T-helper 2 cell treated with Interferon-gamma antibody and Interleukin-4, amounts not matched to agents 5 μg/mL and 100 μg/mL, for 36 hours (primary cell): ENCODE measurements at regions not wholly inside any gene's neighbourhood (a gene's known extent, or its start where the extent isn't known, plus 50 kb on each side); places are given as distances from the start of the nearest gene placed in this dataset.

Experiments
- DNase-seq: peaks from one replicate; pipeline ENCODE4 v3.0.0; 2021; ENCODE audit warnings: low spot score
- H3K27ac Mint-ChIP-seq: one replicate; pipeline ENCODE4 v1.8.0; 2021; ENCODE audit warnings: mild to moderate bottlenecking, mixed read lengths
- H3K27me3 Mint-ChIP-seq: one replicate; pipeline ENCODE4 v1.8.0; 2021; ENCODE audit warnings: low read depth, mixed read lengths
- H3K36me3 Mint-ChIP-seq: one replicate; pipeline ENCODE4 v1.8.0; 2021; ENCODE audit warnings: low read depth, mixed read lengths
- H3K4me1 Mint-ChIP-seq: one replicate; pipeline ENCODE4 v1.8.0; 2021; ENCODE audit warnings: low read depth, mixed read lengths
- H3K4me3 Mint-ChIP-seq: one replicate; pipeline ENCODE4 v1.8.0; 2022; ENCODE audit warnings: mild to moderate bottlenecking, moderate library complexity, mixed read lengths
- H3K9me3 Mint-ChIP-seq: one replicate; pipeline ENCODE4 v1.8.0; 2021; ENCODE audit warnings: mixed read lengths

DNA sequence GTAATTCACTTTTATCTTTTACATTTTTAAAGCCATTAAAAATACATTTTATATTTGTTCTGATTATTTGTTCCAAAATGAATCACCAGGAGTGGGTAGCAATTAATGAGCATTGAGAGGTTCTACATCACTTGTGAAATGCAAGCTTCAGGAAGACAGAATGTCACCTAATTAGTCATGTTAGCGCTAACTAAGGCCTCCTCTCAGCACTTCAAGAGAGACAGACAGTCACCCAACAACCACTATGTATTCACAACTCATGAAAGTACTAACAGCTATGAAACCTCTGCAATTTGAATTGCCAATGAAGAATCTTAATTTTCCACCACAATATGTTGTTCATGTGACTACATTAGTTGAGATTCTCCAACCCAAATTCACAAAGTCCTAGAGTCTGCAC, 611.0 kb downstream of the KCNJ3 start:
- no peaks in the 10 kb centered on the region for H3K36me3 Mint-ChIP-seq
- no peaks in the 10 kb centered on the region for H3K9me3 Mint-ChIP-seq
- no peak overlapping the region for H3K4me3 Mint-ChIP-seq
- DNase-seq, result no peak
- no peak overlapping the region for H3K27ac Mint-ChIP-seq
- H3K27me3 Mint-ChIP-seq, result no peaks in the 10 kb centered on the region
- no peaks in the 10 kb centered on the region for H3K4me1 Mint-ChIP-seq

DNA sequence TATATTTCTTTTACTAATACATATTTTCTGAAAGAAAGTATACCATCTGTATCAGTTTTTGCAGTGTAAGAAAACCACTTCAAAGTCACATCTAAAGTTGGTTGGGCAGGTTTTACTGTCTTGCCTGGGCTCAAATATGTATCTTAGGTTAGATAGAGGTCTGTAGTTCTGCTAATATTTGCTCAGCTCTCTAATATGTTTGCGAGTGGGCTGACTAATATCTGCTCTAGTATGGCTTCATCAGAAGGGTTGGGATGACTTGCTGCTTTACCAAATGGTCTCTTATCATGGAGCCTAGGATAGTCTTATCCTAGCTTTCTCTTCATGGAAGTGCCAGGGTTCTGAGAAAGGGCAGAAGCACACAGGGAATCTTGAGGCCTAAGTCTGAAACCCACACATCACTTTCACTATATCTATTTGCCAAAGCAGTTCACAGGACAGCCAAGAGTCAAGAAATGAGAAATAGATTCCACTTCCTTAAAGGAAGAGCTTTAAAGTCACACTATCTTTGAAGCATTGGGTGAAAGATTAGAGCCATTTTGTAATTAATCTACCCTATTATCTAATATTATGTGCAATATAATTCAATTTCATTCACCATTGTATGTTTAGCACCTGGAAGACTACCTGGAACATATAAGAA, 610.0 kb downstream of the KCNJ3 start:
- H3K4me1 Mint-ChIP-seq, result no peaks in the 10 kb centered on the region
- no peak overlapping the region for H3K27ac Mint-ChIP-seq

DNA sequence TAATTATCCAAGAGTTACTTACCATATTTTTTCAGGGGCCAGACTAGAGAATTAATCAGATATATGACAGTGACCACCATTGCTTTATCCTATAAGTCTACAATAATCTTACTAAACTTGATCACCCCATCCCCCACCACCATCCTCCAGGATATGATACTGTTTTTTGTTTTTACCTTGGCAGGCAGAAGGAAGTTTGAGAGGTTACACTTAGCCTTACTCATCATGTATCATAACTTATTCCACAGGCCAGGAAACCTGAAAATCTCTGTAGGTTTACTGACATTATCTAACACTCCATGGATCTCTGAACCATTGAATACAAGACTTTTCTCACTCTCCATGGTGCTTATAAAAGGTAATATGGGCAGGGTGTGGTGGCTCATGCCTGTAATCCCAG, 602.7 kb downstream of the KCNJ3 start:
- Mint-ChIP-seq H3K4me1 (no peaks in the 10 kb centered on the region), H3K27ac (no peak overlapping the region), H3K27me3 (no peaks in the 10 kb centered on the region), H3K36me3 (no peaks in the 10 kb centered on the region), H3K4me3 (no peak overlapping the region), H3K9me3 (no peaks in the 10 kb centered on the region)
- no peak for DNase-seq

More for the DNA sequence above, 610.0 kb downstream of the KCNJ3 start:
- no peak for DNase-seq
- Mint-ChIP-seq H3K4me3 (no peak overlapping the region), H3K27me3 (no peaks in the 10 kb centered on the region), H3K36me3 (no peaks in the 10 kb centered on the region), H3K9me3 (no peaks in the 10 kb centered on the region)

DNA sequence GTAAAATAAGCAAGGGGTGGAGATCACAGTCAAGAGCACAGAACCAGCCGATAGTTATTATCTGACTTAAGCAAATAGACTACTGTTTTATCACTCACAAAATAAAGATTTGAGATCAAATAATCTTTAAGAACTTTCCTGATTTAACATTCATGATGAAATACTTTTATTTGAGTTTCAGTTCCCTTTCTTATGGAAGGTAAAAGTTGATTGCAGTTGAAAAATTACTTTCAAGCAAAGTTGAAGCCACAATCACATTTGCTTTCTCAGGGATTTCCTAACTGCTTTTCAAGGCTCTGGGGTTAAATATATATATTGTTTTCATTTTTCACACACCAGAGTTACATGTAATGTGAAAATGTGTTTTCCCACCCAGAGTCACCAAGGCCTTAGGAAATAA, 599.5 kb downstream of the KCNJ3 start:
- DNase-seq, result no peak
- H3K9me3 Mint-ChIP-seq, result no peaks in the 10 kb centered on the region
- H3K4me1 Mint-ChIP-seq, result no peaks in the 10 kb centered on the region
- H3K36me3 Mint-ChIP-seq, result no peaks in the 10 kb centered on the region
- no peaks in the 10 kb centered on the region for H3K27me3 Mint-ChIP-seq
- no peak overlapping the region for H3K27ac Mint-ChIP-seq
- no peak overlapping the region for H3K4me3 Mint-ChIP-seq

DNA sequence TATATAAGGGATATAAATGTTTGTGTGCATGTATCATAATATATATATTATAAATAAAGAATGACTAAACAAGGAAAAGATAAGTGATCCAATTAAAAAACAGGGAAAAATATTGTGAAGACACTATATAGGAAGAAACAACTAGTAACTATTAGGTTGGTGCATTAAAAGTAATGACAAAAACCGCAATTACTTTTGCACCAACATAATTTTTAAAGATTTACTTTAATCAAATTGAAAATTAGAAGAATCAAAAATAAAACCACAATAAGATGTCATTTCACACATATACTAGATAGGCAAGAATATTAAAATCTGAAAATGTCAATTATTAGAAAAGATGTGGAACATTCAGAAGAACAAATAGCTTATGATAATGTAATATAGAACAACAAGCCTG, 595.9 kb downstream of the KCNJ3 start:
- Mint-ChIP-seq H3K4me3 (no peak overlapping the region), H3K36me3 (no peaks in the 10 kb centered on the region), H3K27me3 (no peaks in the 10 kb centered on the region), H3K9me3 (no peaks in the 10 kb centered on the region), H3K4me1 (no peaks in the 10 kb centered on the region), H3K27ac (no peak overlapping the region)
- no peak for DNase-seq

DNA sequence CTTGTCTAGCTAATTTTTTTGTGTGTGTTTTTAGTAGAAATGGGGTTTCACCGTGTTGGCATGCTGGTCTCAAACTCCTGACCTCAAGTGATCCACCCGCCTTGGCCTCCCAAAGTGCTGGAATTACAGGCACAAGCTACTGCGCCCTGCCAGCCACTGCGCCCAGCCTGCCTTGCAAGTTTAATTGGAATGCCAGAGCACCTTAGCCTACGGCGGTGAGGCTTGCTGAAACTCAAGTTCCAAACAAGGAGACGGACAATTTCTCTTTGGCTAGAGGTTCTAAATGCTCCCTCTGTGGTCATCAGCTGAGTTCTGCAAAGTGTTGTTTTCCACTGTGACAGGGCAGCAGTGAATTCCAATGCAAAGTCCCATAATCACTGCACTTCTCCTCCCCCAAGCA, 583.4 kb downstream of the KCNJ3 start:
- H3K27me3 Mint-ChIP-seq, result no peaks in the 10 kb centered on the region
- H3K36me3 Mint-ChIP-seq, result no peaks in the 10 kb centered on the region
- H3K9me3 Mint-ChIP-seq, result no peaks in the 10 kb centered on the region
- H3K4me1 Mint-ChIP-seq, result no peaks in the 10 kb centered on the region
- H3K4me3 Mint-ChIP-seq, result no peak overlapping the region
- no peak overlapping the region for H3K27ac Mint-ChIP-seq
- no peak for DNase-seq

DNA sequence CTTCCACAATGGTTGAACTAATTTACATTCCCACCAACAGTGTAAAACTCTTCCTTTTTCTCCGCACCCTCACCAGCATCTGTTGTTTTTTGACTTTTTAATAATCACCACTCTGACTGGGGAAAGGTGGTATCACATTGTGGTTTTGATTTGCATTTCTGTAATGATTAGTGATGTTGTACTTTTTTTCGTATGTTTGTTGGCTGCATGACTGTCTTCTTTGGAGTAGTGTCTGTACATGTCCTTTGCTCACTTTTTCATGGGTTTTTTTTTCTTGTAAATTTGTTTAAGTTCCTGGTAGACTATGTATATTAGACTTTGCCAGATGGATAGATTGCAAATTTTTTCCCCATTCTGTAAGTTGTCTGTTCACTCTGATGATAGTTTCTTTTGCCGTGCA, 574.8 kb downstream of the KCNJ3 start:
- Mint-ChIP-seq H3K4me1 (no peaks in the 10 kb centered on the region), H3K9me3 (no peaks in the 10 kb centered on the region), H3K27ac (no peak overlapping the region), H3K4me3 (no peak overlapping the region), H3K27me3 (no peaks in the 10 kb centered on the region), H3K36me3 (no peaks in the 10 kb centered on the region)
- no peak for DNase-seq

DNA sequence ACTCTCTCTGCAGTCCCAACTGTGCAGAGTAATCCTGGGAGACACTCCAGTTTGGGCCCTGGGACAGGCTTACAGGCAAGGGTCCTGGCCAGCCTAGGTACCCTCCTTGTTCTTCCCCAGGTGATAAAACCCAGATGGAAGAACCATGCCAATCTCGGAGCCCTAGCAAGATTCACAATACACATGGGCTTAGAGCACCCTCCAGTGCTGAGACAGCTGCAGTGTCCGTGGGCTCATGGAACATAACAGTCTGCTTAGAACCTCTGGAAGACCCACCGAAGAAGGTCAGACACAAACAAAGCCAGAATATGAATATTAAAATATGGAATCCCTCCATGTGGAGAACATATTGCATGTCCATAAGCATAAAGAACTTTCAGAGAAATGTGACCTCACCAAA, 568.1 kb downstream of the KCNJ3 start:
- Mint-ChIP-seq H3K9me3 (no peaks in the 10 kb centered on the region), H3K27me3 (no peaks in the 10 kb centered on the region), H3K4me1 (no peaks in the 10 kb centered on the region), H3K27ac (no peak overlapping the region), H3K4me3 (no peak overlapping the region), H3K36me3 (no peaks in the 10 kb centered on the region)
- no peak for DNase-seq

DNA sequence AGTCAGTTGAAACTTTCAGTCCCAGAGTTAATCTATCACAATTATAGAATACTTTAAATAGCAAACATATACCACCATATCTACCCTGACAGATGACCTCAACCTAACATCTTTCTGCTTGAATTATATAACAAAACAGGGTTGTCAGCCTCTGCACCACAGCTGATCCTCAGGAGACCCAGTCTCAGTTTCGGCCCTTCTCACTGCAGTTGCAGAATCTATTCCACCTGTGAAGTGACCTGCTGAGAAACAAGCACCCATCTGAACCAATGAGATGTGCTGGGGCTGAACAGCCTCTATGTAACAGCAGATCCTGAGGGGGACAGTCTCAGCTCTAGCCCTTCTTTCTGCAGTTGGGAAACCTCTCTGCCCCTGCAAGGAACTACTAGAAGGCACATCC, 567.6 kb downstream of the KCNJ3 start:
- H3K4me1 Mint-ChIP-seq, result no peaks in the 10 kb centered on the region
- H3K27ac Mint-ChIP-seq, result no peak overlapping the region

DNA sequence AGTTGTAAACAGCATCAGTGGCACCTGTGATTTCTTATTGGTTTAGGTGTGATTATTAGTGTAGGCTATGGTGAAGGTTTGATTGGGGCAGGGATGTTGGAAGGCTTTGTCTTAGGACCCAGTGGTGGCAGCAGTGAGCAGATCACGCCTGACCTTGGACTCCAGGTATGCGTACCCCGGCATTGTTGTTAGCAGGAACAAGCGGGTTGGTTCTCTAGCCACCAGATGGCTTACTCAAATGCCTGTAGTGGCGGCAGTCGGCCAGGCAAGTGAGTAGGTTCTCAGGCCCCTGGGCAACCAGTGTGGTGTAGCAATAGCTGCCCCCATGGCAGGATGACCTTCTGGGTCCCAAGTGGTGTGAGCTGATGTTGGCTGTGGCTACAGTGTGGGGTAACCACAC, 558.3 kb downstream of the KCNJ3 start:
- Mint-ChIP-seq H3K27ac (no peak overlapping the region), H3K27me3 (no peaks in the 10 kb centered on the region), H3K4me3 (no peak overlapping the region), H3K36me3 (no peaks in the 10 kb centered on the region), H3K9me3 (no peaks in the 10 kb centered on the region), H3K4me1 (no peaks in the 10 kb centered on the region)
- no peak for DNase-seq

More for the DNA sequence above, 567.6 kb downstream of the KCNJ3 start:
- Mint-ChIP-seq H3K9me3 (no peaks in the 10 kb centered on the region), H3K4me3 (no peak overlapping the region), H3K27me3 (no peaks in the 10 kb centered on the region), H3K36me3 (no peaks in the 10 kb centered on the region)
- DNase-seq, result no peak

DNA sequence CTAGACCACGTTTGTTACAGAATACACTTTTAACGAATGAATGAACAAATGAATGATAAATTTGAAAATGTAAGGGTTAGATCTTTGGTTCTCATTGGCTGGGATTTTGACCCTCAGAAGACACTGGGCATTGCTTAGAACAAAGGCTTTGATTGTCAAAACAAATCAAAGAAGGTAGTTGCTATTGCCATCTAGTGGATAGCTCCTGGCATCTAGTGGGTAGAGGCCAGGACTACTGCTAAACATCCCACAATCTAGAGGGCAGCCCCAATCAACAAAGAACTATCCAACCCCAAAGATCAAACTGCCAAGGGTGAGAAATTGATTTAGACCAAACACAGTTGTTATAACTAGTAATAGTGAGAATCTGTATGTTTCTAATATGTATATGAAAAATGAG, 552.3 kb downstream of the KCNJ3 start:
- Mint-ChIP-seq H3K27me3 (no peaks in the 10 kb centered on the region), H3K36me3 (no peaks in the 10 kb centered on the region), H3K9me3 (no peaks in the 10 kb centered on the region), H3K27ac (no peak overlapping the region), H3K4me3 (no peak overlapping the region), H3K4me1 (no peaks in the 10 kb centered on the region)
- DNase-seq, result no peak

DNA sequence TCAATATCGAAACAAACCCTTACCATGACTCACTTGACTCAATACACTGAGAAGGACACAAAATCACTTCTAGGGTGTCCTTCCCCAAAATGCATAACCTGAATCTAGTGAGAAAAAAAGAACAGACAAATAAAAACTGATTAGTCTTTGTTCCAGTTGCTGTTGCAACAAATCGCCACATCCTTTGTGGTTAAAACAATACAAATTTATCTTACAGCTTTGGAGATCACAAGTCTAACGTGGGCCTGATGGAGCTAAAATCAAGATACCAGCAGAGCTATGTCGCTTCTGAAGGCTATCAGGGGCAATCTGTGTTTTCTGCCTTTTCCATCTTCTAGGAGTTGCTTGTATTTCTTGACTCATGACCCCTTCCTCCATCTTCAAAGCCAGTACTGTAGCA, 541.7 kb downstream of the KCNJ3 start:
- H3K27ac Mint-ChIP-seq, result no peak overlapping the region
- H3K27me3 Mint-ChIP-seq, result no peaks in the 10 kb centered on the region
- no peaks in the 10 kb centered on the region for H3K36me3 Mint-ChIP-seq
- no peak overlapping the region for H3K4me3 Mint-ChIP-seq
- no peak for DNase-seq
- H3K4me1 Mint-ChIP-seq, result no peaks in the 10 kb centered on the region
- no peaks in the 10 kb centered on the region for H3K9me3 Mint-ChIP-seq

DNA sequence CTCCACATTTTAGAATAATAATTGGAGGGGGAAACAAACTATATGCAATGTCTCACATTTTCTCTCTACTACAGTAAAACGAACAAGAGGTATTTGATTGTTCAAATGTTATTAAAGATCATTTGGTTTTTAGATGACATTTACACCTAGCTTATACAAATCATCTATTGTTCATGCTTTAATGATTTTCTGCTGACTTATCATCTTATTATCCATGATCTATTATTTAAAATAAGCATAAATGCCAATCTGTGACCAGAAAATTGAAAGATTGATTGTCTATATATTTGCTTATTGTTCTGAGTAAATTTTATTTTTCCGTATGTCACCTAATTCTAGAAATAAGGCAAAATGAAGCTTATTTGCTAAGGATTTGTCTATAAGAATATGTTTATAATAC, 537.2 kb downstream of the KCNJ3 start:
- DNase-seq, result no peak
- Mint-ChIP-seq H3K36me3 (no peaks in the 10 kb centered on the region), H3K4me3 (no peak overlapping the region), H3K27ac (no peak overlapping the region), H3K9me3 (no peaks in the 10 kb centered on the region), H3K27me3 (no peaks in the 10 kb centered on the region), H3K4me1 (no peaks in the 10 kb centered on the region)

DNA sequence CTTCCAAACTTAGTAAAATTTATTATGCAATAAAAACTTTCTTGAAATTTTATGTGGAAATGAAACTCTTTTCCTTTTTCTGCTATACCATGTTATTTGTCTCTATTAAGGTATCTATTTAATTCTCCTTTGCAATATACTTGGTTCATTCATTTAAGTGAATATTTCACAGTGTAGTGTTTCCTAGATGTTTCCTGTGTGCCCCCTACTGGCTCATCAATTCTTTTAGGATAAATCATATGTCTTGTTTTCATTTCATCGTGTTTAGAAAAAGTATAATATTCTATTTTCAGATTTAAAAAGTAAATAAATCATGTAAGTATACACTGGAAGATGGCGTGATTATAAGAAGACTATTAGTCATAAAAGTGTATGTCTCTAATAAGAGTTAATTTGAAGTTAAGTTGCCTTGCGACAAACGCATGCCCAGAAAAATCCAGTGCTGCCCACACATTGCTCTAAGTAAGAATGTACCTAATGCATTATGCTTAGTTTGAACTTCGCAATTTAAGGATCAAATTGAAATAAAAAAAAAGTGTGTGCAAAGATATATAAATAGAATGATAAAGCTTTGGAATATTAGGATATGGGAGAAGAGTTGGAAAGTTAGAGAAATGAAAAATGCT, 525.4 kb downstream of the KCNJ3 start:
- Mint-ChIP-seq H3K9me3 (peaks cover 3% of the 10 kb centered on the region), H3K36me3 (no peaks in the 10 kb centered on the region), H3K27me3 (no peaks in the 10 kb centered on the region), H3K4me3 (no peak overlapping the region), H3K27ac (no peak overlapping the region), H3K4me1 (no peaks in the 10 kb centered on the region)
- no peak for DNase-seq

DNA sequence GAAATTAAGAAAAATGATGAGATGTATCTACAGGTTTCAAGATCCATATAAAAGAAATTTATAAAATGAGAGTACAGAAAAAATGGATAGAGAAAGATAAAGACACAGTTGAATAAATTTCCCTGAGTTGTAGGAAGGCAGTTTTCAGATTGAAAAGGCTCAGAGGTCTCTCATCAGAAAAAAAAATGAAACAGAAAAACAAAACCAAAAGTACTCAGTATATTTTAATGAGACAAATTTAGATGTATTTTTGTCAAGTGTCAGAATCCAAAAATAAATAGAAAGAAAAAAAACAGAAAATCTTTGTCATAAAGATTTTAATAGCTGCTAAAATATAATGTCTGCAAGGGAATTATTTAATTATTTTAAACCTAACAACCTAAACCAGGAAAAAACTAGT, 520.5 kb downstream of the KCNJ3 start:
- Mint-ChIP-seq H3K9me3 (no peaks in the 10 kb centered on the region), H3K36me3 (no peaks in the 10 kb centered on the region), H3K27me3 (no peaks in the 10 kb centered on the region), H3K4me3 (no peak overlapping the region), H3K27ac (no peak overlapping the region), H3K4me1 (no peaks in the 10 kb centered on the region)
- no peak for DNase-seq
